Breast epithelium (tissue), 3 donors: ENCODE measurements at regions not wholly inside any gene's neighbourhood (a gene's known extent, or its start where the extent isn't known, plus 50 kb on each side); places are given as distances from the start of the nearest gene placed in this dataset.

ENCODE experiments used
- POLR2A ChIP-seq: fragments of 450-650 bp; IDR thresholded peaks from one replicate; pipeline ENCODE4 v1.6.1; 2016; ENCODE audit warnings: antibody characterized with exemption, mild to moderate bottlenecking, moderate library complexity
- TF ChIP-seq, protein P1 (sequence below), 3 donors: fragments of 450-650 bp; IDR thresholded peaks; one replicate each; pipeline ENCODE4 v1.5.1; 2016 to 2017; ENCODE audit warnings: antibody characterized with exemption in 3 of 3, mild to moderate bottlenecking in 3 of 3, moderate library complexity in 3 of 3

DNA sequence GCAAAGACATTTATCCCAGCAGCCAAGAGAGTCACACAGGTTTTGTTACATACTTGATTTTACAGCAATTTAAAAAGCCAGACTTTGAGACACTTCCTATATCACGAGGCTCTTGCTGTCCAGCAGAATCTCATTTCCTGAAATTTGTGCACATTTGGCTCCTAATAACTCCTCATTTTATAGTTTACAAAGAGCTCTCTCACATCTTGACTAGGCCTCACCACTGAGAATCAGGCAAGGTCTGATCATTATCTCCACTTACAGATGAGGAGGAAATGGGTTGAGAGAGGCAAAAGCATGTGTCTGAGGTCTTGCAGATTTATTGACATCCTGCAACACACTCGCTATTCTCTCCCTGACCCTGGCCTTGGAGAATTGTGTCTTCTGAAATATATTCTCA lies 426.8 kb downstream of the MAFB start:
- no peak for TF ChIP-seq POLR2A
- TF ChIP-seq, protein P1, sequence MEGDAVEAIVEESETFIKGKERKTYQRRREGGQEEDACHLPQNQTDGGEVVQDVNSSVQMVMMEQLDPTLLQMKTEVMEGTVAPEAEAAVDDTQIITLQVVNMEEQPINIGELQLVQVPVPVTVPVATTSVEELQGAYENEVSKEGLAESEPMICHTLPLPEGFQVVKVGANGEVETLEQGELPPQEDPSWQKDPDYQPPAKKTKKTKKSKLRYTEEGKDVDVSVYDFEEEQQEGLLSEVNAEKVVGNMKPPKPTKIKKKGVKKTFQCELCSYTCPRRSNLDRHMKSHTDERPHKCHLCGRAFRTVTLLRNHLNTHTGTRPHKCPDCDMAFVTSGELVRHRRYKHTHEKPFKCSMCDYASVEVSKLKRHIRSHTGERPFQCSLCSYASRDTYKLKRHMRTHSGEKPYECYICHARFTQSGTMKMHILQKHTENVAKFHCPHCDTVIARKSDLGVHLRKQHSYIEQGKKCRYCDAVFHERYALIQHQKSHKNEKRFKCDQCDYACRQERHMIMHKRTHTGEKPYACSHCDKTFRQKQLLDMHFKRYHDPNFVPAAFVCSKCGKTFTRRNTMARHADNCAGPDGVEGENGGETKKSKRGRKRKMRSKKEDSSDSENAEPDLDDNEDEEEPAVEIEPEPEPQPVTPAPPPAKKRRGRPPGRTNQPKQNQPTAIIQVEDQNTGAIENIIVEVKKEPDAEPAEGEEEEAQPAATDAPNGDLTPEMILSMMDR (IDR thresholded peaks at IDR 0.05): no peak
